ENCODE measurements at regions not wholly inside any gene's neighbourhood (a gene's known extent, or its start where the extent isn't known, plus 50 kb on each side); places are given as distances from the start of the nearest gene placed in this dataset.

- Mint-ChIP-seq H3K36me3 (ENCODE audit: insufficient read depth in 1 of 3, low read depth in 3 of 3) (peaks cover 12 to 20% (median 14%) of the 10 kb centered on the region in 3 experiments; a peak in 6 of 7 replicates), H3K27me3 (ENCODE audit: low read depth) (peaks cover 5% of the 10 kb centered on the region), H3K27ac (no peak overlapping the region), H3K4me3 (no peak overlapping the region), H3K9me3 (peaks cover 62 to 89% of the 10 kb centered on the region in 2 experiments), H3K4me1 (no peaks in the 10 kb centered on the region)
- Histone ChIP-seq H2BK120ac (ENCODE audit: low read depth, low read length, poor library complexity, severe bottlenecking) (no peak overlapping the region), H2BK5ac (ENCODE audit: insufficient read length, low read length) (no peak overlapping the region), H2AFZ (ENCODE audit: low read length) (no peak overlapping the region), H3K9me3 (ENCODE audit: control insufficient read depth, low read depth, low read length) (peaks cover 4% of the 10 kb centered on the region), H2BK12ac (ENCODE audit: insufficient read length, low read depth, low read length) (no peak overlapping the region), H4K20me1 (ENCODE audit: control insufficient read depth, insufficient read depth, insufficient read length) (no peaks in the 10 kb centered on the region), H3K4me1 (ENCODE audit: insufficient read depth, low read length) (no peaks in the 10 kb centered on the region), H3K27ac (ENCODE audit: insufficient read length, low read depth, low read length) (no peak overlapping the region), H3K56ac (ENCODE audit: insufficient read length, low read depth, low read length) (no peak overlapping the region), H3K27me3 (ENCODE audit: insufficient read depth, low read length) (no peaks in the 10 kb centered on the region), H4K91ac (ENCODE audit: insufficient read length, low read depth, low read length) (no peak overlapping the region), H3K4ac (ENCODE audit: low read depth, low read length) (no peak overlapping the region), H4K5ac (ENCODE audit: insufficient read length, low read depth, low read length) (no peak overlapping the region), H3K23me2 (ENCODE audit: insufficient read length, low read depth, low read length, poor library complexity, severe bottlenecking) (no peaks in the 10 kb centered on the region), H3K4me2 (ENCODE audit: insufficient read depth, insufficient read length, low read length) (no peak overlapping the region), H3K23ac (ENCODE audit: insufficient read length, low read depth, low read length) (no peak overlapping the region), H3T11ph (ENCODE audit: low read length) (no peak overlapping the region), H2BK20ac (ENCODE audit: low read depth, low read length, poor library complexity, severe bottlenecking) (no peak overlapping the region), H3K9ac (ENCODE audit: extremely low read depth, insufficient read length, low read length) (no peak overlapping the region), H2BK15ac (ENCODE audit: low read depth, low read length) (no peak overlapping the region), H4K8ac (replicated peaks; ENCODE audit: insufficient read length, low read depth, low read length) (no peak overlapping the region), H2AK5ac (ENCODE audit: insufficient read length, low read length) (no peak overlapping the region), H3K79me2 (ENCODE audit: insufficient read depth, low read length) (no peaks in the 10 kb centered on the region), H3K14ac (ENCODE audit: insufficient read depth, low read length) (no peak overlapping the region), H3K79me1 (ENCODE audit: insufficient read depth, low read depth, low read length, poor library complexity, severe bottlenecking) (no peaks in the 10 kb centered on the region), H3K18ac (ENCODE audit: insufficient read length, low read depth, low read length) (no peak overlapping the region)
- TF ChIP-seq, protein P1, sequence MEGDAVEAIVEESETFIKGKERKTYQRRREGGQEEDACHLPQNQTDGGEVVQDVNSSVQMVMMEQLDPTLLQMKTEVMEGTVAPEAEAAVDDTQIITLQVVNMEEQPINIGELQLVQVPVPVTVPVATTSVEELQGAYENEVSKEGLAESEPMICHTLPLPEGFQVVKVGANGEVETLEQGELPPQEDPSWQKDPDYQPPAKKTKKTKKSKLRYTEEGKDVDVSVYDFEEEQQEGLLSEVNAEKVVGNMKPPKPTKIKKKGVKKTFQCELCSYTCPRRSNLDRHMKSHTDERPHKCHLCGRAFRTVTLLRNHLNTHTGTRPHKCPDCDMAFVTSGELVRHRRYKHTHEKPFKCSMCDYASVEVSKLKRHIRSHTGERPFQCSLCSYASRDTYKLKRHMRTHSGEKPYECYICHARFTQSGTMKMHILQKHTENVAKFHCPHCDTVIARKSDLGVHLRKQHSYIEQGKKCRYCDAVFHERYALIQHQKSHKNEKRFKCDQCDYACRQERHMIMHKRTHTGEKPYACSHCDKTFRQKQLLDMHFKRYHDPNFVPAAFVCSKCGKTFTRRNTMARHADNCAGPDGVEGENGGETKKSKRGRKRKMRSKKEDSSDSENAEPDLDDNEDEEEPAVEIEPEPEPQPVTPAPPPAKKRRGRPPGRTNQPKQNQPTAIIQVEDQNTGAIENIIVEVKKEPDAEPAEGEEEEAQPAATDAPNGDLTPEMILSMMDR (conservative IDR thresholded peaks at IDR 0.05), result no peak
- no peak for DNase-seq
- no CpG with 5 or more reads among the region's 6 CpGs for whole genome bisulfite sequencing (ENCODE audit: extremely low coverage, insufficient read length, low lambda C conversion rate)
Observed at GRCh38 chr2:88809216-88809615, 117.7 kb downstream of the RPIA start.
